HepG2 (cell line): ENCODE measurements at regions not wholly inside any gene's neighbourhood (a gene's known extent, or its start where the extent isn't known, plus 50 kb on each side); places are given as distances from the start of the nearest gene placed in this dataset.

Experiments
- ATAC-seq: fragments of 200-7000 bp; cut with Tn5 transposase; 3 replicates; pipeline ENCODE4 v1.9.1; 2020; ENCODE audit warnings: mild to moderate bottlenecking, moderate library complexity
- BruUV-seq: library from RNA; stranded (reverse); fragments of 400-500 nt; replicated peaks from 2 replicates; lab custom pipeline; 2021; lab: Mats Ljungman, UMichigan
- CTCF ChIA-PET: fragments of 300-600 bp; formaldehyde crosslinking; extraction: SDS; loops from one replicate; lab custom pipeline; 2021; ENCODE audit warnings: low total read pairs, inconsistent platforms, low intra/inter-chr PET ratio; lab: Yijun Ruan, JAX
- POLR2A ChIA-PET: fragments of 350-600 bp; sonication (Branson Sonifier 250); formaldehyde crosslinking; loops from one replicate; lab custom pipeline; 2020; ENCODE audit warnings: antibody characterized with exemption, inconsistent platforms; lab: Yijun Ruan, JAX
- DNase-seq: peaks from one replicate; pipeline ENCODE4 v3.0.0-alpha.2; 2015; ENCODE audit warnings: low spot score
- FAIRE-seq: peaks from 3 replicates; lab custom pipeline; 2011; peaks lifted over from hg19 to GRCh38; lab: Jason Lieb, UNC
- H2AFZ ChIP-seq: one replicate; pipeline ENCODE4 v1.6.1; 2011; ENCODE audit warnings: low read length, inconsistent platforms
- H3K27ac ChIP-seq: fragments of 300-600 bp; 3 replicates; pipeline ENCODE4 v1.8.0; 2011; ENCODE audit warnings: mixed run types, mild to moderate bottlenecking, mixed read lengths, low read length, inconsistent platforms; ENCODE audit not compliant: insufficient read depth; ENCODE audit errors: extremely low read length
- H3K27me3 ChIP-seq, 2 experiments: fragments of 200-600 bp in 1 of 2; 2 replicates in 1 of 2; 3 replicates in 1 of 2; pipeline versions ENCODE4 v1.6.0 to v1.8.0; 2011; ENCODE audit warnings: low read length in 2 of 2, mild to moderate bottlenecking in 2 of 2, moderate library complexity in 2 of 2, inconsistent platforms in 1 of 2; ENCODE audit not compliant: insufficient read depth in 2 of 2, control insufficient read depth in 1 of 2
- H3K36me3 ChIP-seq, 2 experiments: fragments of 200-600 bp in 1 of 2; replicated peaks in 1 of 2; 2 replicates in 1 of 2; 3 replicates in 1 of 2; pipeline versions ENCODE4 v1.5.1 to v1.8.0; 2011; ENCODE audit warnings: low read length in 2 of 2, inconsistent platforms in 1 of 2; ENCODE audit not compliant: insufficient read depth in 2 of 2, control insufficient read depth in 1 of 2
- H3K4me1 ChIP-seq: 2 replicates; pipeline ENCODE4 v1.5.1; 2012; ENCODE audit warnings: low read length, inconsistent platforms; ENCODE audit not compliant: insufficient read depth
- H3K4me2 ChIP-seq: 2 replicates; pipeline ENCODE4 v1.6.0; 2011; ENCODE audit warnings: low read depth, low read length, inconsistent platforms
- H3K4me3 ChIP-seq, 3 experiments: fragments of 200-600 bp in 1 of 3; sonication (generic), shearing (Covaris generic) in 1 of 3; replicated peaks in 1 of 3; 2 replicates each; pipeline ENCODE4 v1.5.1; 2011 to 2016; ENCODE audit warnings: low read length in 3 of 3, inconsistent platforms in 2 of 3, low read depth in 2 of 3, mild to moderate bottlenecking in 2 of 3, control low read depth in 1 of 3, mixed read lengths in 1 of 3; ENCODE audit not compliant: insufficient read depth in 1 of 3
- H3K79me2 ChIP-seq: one replicate; pipeline ENCODE4 v1.6.1; 2011; ENCODE audit warnings: low read length, inconsistent platforms; ENCODE audit not compliant: insufficient read depth
- H3K9ac ChIP-seq: 2 replicates; pipeline ENCODE4 v1.6.0; 2011; ENCODE audit warnings: mild to moderate bottlenecking, low read depth, low read length, inconsistent platforms; ENCODE audit not compliant: insufficient read depth
- H3K9me3 ChIP-seq: 2 replicates; pipeline ENCODE4 v1.5.1; 2012; ENCODE audit warnings: mild to moderate bottlenecking, low read length
- H4K20me1 ChIP-seq: 2 replicates; pipeline ENCODE4 v1.6.0; 2011; ENCODE audit warnings: inconsistent platforms, mild to moderate bottlenecking, low read length, moderate library complexity; ENCODE audit not compliant: insufficient read depth
- ATF3 ChIP-seq: sonication (generic); formaldehyde crosslinking; IDR thresholded peaks from 2 replicates; pipeline ENCODE4 v1.4.0; 2020; ENCODE audit warnings: missing genetic modification reagents
- DDIT3 ChIP-seq: sonication (generic); formaldehyde crosslinking; IDR thresholded peaks from 2 replicates; pipeline ENCODE4 v1.4.0; 2020; ENCODE audit warnings: mild to moderate bottlenecking, missing genetic modification reagents
- HDAC2 ChIP-seq: sonication (generic); formaldehyde crosslinking; IDR thresholded peaks from 2 replicates; pipeline ENCODE4 v1.4.0; 2020; ENCODE audit warnings: missing genetic modification reagents
- HNRNPUL1 ChIP-seq: fragments of 200-400 bp; formaldehyde crosslinking; IDR thresholded peaks from 2 replicates; pipeline ENCODE4 v1.6.1; 2017; ENCODE audit warnings: low read depth, mild to moderate bottlenecking, low read length, moderate library complexity
- JDP2 ChIP-seq: sonication (generic); formaldehyde crosslinking; IDR thresholded peaks from 2 replicates; pipeline ENCODE4 v1.8.1; 2022; ENCODE audit warnings: missing genetic modification reagents, borderline replicate concordance
- KAT8 ChIP-seq: IDR thresholded peaks from 2 replicates; pipeline ENCODE4 v1.6.1; 2016; ENCODE audit warnings: missing genetic modification reagents, missing compliant biosample characterization
- KDM4B ChIP-seq: sonication (generic); formaldehyde crosslinking; IDR thresholded peaks from 2 replicates; pipeline ENCODE4 v1.4.0; 2020; ENCODE audit warnings: missing genetic modification reagents
- KLF13 ChIP-seq: sonication (generic); formaldehyde crosslinking; IDR thresholded peaks from 2 replicates; pipeline ENCODE4 v1.4.0; 2020; ENCODE audit warnings: mild to moderate bottlenecking, missing genetic modification reagents
- MAZ ChIP-seq, 2 experiments: sonication (generic) in 1 of 2; formaldehyde crosslinking in 1 of 2; IDR thresholded peaks; 2 replicates each; pipeline versions ENCODE4 v1.5.0 to v1.6.1; 2012 to 2020; ENCODE audit warnings: low read depth in 2 of 2, mild to moderate bottlenecking in 2 of 2, borderline replicate concordance in 1 of 2, improper control_type of control experiment in 1 of 2, low read length in 1 of 2, missing genetic modification reagents in 1 of 2, moderate library complexity in 1 of 2
- ZBTB44 ChIP-seq: sonication (generic); formaldehyde crosslinking; IDR thresholded peaks from 2 replicates; pipeline ENCODE4 v1.4.0; 2020; ENCODE audit warnings: missing genetic modification reagents
- ZFP82 ChIP-seq: sonication (generic); formaldehyde crosslinking; IDR thresholded peaks from 2 replicates; pipeline ENCODE4 v1.5.1; 2020; ENCODE audit warnings: mild to moderate bottlenecking, missing genetic modification reagents, borderline replicate concordance
- ZFYVE20 ChIP-seq: sonication (generic); formaldehyde crosslinking; IDR thresholded peaks from 2 replicates; pipeline ENCODE4 v1.8.0; 2023; ENCODE audit warnings: low read depth, mild to moderate bottlenecking, moderate library complexity, missing genetic modification reagents, borderline replicate concordance
- ZKSCAN5 ChIP-seq: sonication (generic); formaldehyde crosslinking; IDR thresholded peaks from 2 replicates; pipeline ENCODE4 v1.5.1; 2020; ENCODE audit warnings: mild to moderate bottlenecking, missing genetic modification reagents
- ZNF703 ChIP-seq: sonication (generic); formaldehyde crosslinking; IDR thresholded peaks from 2 replicates; pipeline ENCODE4 v1.5.1; 2020; ENCODE audit warnings: missing genetic modification reagents, mild to moderate bottlenecking, moderate library complexity, borderline replicate concordance
- ZNF883 ChIP-seq: sonication (generic); formaldehyde crosslinking; IDR thresholded peaks from 2 replicates; pipeline ENCODE4 v1.5.1; 2020; ENCODE audit warnings: mild to moderate bottlenecking, missing genetic modification reagents; ENCODE audit errors: not compliant biosample characterization
- WGBS: methylation state at CpG from one replicate; pipeline ENCODE4 v1.1.6; 2017; ENCODE audit warnings: low lambda C conversion rate; 5-methylcytosine and 5-hydroxymethylcytosine counted together
- in situ Hi-C: cut with HindIII; loops from 2 replicates; pipeline ENCODE4 v1.10.0; 2017; ENCODE audit warnings: low pct_unique_long_range_greater_than_20kb; ENCODE audit not compliant: extremely low pct_ligation_motif_present
- intact Hi-C: fragments of 100-400 bp; cut with micrococcal nuclease; formaldehyde crosslinking; loops from one replicate; pipeline ENCODE4 v1.10.0; 2022; ENCODE audit not compliant: unreplicated experiment
- TF ChIP-seq, protein P1 (sequence below): sonication (generic); formaldehyde crosslinking; conservative IDR thresholded peaks from 2 replicates; pipeline ENCODE4 v1.8.1; 2023; ENCODE audit warnings: missing genetic modification reagents
- TF ChIP-seq, protein P2 (sequence below): sonication (generic); formaldehyde crosslinking; IDR thresholded peaks from 2 replicates; pipeline ENCODE4 v1.4.0; 2020; ENCODE audit warnings: missing genetic modification reagents, mild to moderate bottlenecking, borderline replicate concordance

- WGBS: 36% methylated on average over 14 of the region's 15 CpGs
- no peak overlapping the region for H3K9ac ChIP-seq
- H3K27me3 ChIP-seq: peaks cover 0 to 15% of the 10 kb centered on the region in 2 experiments; a peak in 4 of 5 replicates
- no peaks in the 10 kb centered on the region for H4K20me1 ChIP-seq
- POLR2A ChIA-PET: interaction anchor here (0.6 kb wide), 1 partner anchor 1193 kb away, joined by 3 read pairs; no protein-coding TSS in a partner anchor
- H2AFZ ChIP-seq: no peak overlapping the region
- H3K4me3 ChIP-seq: no peak overlapping the region
- H3K27ac ChIP-seq: no peak overlapping the region
- no peaks in the 10 kb centered on the region for H3K36me3 ChIP-seq
- no peaks in the 10 kb centered on the region for H3K9me3 ChIP-seq
- peaks cover 10% of the 10 kb centered on the region for H3K4me1 ChIP-seq
- no peaks in the 10 kb centered on the region for H3K79me2 ChIP-seq
- H3K4me2 ChIP-seq: no peak overlapping the region
- no TSS peak for BruUV-seq
- ATAC-seq (no peak), DNase-seq (no peak), FAIRE-seq (no peak)
- in situ Hi-C loops: no loop called here
- CTCF ChIA-PET: no interaction called here
- intact Hi-C loops: no loop called here
- TF ChIP-seq JDP2 (CRISPR knock-in tag): no peak
- no peak for TF ChIP-seq ZKSCAN5
- no peak for TF ChIP-seq HDAC2
- TF ChIP-seq ZNF703 (CRISPR knock-in tag): no peak
- TF ChIP-seq DDIT3 (CRISPR knock-in tag): no peak
- TF ChIP-seq ZBTB44: no peak
- no peak for TF ChIP-seq ZFP82 (CRISPR knock-in tag)
- no peak for TF ChIP-seq KDM4B (CRISPR knock-in tag)
- TF ChIP-seq KLF13 (CRISPR knock-in tag): no peak
- no peak for TF ChIP-seq ATF3 (CRISPR knock-in tag)
- no peak for TF ChIP-seq ZNF883 (CRISPR knock-in tag)
- TF ChIP-seq HNRNPUL1: no peak
- no peak for TF ChIP-seq ZFYVE20 (CRISPR knock-in tag)
- TF ChIP-seq MAZ (IDR thresholded peaks at IDR 0.05; ENCODE audit: borderline replicate concordance, low read depth, low read length): no peak
- TF ChIP-seq MAZ (CRISPR knock-in tag; IDR thresholded peaks at IDR 0.05; ENCODE audit: low read depth): no peak
- TF ChIP-seq, protein P1, sequence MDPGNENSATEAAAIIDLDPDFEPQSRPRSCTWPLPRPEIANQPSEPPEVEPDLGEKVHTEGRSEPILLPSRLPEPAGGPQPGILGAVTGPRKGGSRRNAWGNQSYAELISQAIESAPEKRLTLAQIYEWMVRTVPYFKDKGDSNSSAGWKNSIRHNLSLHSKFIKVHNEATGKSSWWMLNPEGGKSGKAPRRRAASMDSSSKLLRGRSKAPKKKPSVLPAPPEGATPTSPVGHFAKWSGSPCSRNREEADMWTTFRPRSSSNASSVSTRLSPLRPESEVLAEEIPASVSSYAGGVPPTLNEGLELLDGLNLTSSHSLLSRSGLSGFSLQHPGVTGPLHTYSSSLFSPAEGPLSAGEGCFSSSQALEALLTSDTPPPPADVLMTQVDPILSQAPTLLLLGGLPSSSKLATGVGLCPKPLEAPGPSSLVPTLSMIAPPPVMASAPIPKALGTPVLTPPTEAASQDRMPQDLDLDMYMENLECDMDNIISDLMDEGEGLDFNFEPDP (CRISPR knock-in tag): no peak
- TF ChIP-seq KAT8 (CRISPR knock-in tag): no peak
- TF ChIP-seq, protein P2, sequence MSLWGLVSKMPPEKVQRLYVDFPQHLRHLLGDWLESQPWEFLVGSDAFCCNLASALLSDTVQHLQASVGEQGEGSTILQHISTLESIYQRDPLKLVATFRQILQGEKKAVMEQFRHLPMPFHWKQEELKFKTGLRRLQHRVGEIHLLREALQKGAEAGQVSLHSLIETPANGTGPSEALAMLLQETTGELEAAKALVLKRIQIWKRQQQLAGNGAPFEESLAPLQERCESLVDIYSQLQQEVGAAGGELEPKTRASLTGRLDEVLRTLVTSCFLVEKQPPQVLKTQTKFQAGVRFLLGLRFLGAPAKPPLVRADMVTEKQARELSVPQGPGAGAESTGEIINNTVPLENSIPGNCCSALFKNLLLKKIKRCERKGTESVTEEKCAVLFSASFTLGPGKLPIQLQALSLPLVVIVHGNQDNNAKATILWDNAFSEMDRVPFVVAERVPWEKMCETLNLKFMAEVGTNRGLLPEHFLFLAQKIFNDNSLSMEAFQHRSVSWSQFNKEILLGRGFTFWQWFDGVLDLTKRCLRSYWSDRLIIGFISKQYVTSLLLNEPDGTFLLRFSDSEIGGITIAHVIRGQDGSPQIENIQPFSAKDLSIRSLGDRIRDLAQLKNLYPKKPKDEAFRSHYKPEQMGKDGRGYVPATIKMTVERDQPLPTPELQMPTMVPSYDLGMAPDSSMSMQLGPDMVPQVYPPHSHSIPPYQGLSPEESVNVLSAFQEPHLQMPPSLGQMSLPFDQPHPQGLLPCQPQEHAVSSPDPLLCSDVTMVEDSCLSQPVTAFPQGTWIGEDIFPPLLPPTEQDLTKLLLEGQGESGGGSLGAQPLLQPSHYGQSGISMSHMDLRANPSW (CRISPR knock-in tag): no peak
Measured at GRCh38 chr22:27620367-27621154, 181.0 kb downstream of the MN1 start.
